A549 (cell line): ENCODE measurements at regions not wholly inside any gene's neighbourhood (a gene's known extent, or its start where the extent isn't known, plus 50 kb on each side); places are given as distances from the start of the nearest gene placed in this dataset.

Experiments
- CHD2 ChIP-seq: fragments of 150-350 bp; IDR thresholded peaks from 2 replicates; pipeline ENCODE4 v1.6.1; 2014; ENCODE audit warnings: low read length; ENCODE audit not compliant: partially characterized antibody
- KDM1A ChIP-seq: fragments of 200-600 bp; sonication (generic); IDR thresholded peaks from 2 replicates; pipeline ENCODE4 v1.6.1; 2016; ENCODE audit warnings: low read depth, mild to moderate bottlenecking
- MAFK ChIP-seq: fragments of 450-650 bp; IDR thresholded peaks from 2 replicates; pipeline ENCODE4 v1.6.1; 2014; ENCODE audit not compliant: partially characterized antibody
- MAZ ChIP-seq: fragments of 150-350 bp; IDR thresholded peaks from 2 replicates; pipeline ENCODE4 v1.6.1; 2014; ENCODE audit warnings: antibody characterized with exemption, low read depth, low read length, borderline replicate concordance
- POLR2A ChIP-seq: IDR thresholded peaks from 2 replicates; pipeline ENCODE4 v1.6.1; 2012; ENCODE audit warnings: mild to moderate bottlenecking, low read length
- POLR2AphosphoS2 ChIP-seq: conservative IDR thresholded peaks from 2 replicates; pipeline ENCODE4 v1.6.1; 2012; ENCODE audit warnings: low read length, improper control_type of control experiment, inconsistent platforms
- ZFP36 ChIP-seq: fragments of 450-650 bp; IDR thresholded peaks from 2 replicates; pipeline ENCODE4 v1.6.1; 2014; ENCODE audit warnings: borderline replicate concordance; ENCODE audit not compliant: partially characterized antibody
- TF ChIP-seq, protein P1 (sequence below): fragments of >200 bp; sonication (Bioruptor Twin); formaldehyde crosslinking; IDR thresholded peaks from 3 replicates; pipeline ENCODE4 v1.5.1; 2016
- TF ChIP-seq, protein P2 (sequence below): fragments of 200-600 bp; sonication (generic); IDR thresholded peaks from 2 replicates; pipeline ENCODE4 v1.6.1; 2016; ENCODE audit warnings: antibody characterized with exemption, mild to moderate bottlenecking, moderate library complexity
- TF ChIP-seq, protein P3 (sequence below): fragments of 450-650 bp; IDR thresholded peaks from 2 replicates; pipeline ENCODE4 v1.6.1; 2014; ENCODE audit warnings: antibody characterized with exemption
- TF ChIP-seq, protein P4 (sequence below): fragments of 150-350 bp; IDR thresholded peaks from 2 replicates; pipeline ENCODE4 v1.6.1; 2014; ENCODE audit warnings: low read depth, mild to moderate bottlenecking, low read length

DNA sequence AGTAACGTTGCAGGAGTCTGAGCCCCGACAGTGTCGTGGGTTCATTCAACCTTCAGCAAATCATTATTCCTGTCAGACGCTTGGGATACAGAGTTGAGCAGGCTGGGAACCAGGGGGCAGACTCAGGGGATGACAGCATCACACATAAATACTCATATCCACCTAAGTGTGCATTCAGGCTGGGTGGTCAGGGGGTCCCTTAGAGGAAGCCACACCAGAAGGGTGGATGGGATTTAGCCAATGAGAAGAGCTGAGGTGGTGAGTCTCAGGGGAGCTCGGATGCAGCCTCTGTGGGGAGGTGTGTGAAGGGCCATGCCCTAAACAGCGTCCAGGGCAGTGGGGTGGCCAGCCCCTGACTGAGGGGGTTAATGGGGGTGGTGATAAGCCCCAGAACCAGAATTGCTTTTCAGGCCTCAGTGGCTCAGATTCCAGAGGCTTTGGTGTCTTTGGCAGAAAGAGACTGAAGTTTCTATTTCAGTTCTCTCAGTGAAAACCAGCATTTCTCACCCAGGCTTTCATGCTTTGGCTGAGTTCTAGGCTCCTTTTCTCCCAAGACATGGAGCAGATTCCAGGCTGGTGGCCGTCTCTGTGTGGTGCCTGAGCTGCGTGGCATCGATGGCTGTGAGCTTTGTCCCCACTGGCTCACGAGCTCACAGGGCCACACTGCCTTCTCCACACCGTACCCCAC lies 83.9 kb upstream of the CLDN5 start:
- TF ChIP-seq CHD2 = no peak
- TF ChIP-seq KDM1A = no peak
- TF ChIP-seq, protein P1, sequence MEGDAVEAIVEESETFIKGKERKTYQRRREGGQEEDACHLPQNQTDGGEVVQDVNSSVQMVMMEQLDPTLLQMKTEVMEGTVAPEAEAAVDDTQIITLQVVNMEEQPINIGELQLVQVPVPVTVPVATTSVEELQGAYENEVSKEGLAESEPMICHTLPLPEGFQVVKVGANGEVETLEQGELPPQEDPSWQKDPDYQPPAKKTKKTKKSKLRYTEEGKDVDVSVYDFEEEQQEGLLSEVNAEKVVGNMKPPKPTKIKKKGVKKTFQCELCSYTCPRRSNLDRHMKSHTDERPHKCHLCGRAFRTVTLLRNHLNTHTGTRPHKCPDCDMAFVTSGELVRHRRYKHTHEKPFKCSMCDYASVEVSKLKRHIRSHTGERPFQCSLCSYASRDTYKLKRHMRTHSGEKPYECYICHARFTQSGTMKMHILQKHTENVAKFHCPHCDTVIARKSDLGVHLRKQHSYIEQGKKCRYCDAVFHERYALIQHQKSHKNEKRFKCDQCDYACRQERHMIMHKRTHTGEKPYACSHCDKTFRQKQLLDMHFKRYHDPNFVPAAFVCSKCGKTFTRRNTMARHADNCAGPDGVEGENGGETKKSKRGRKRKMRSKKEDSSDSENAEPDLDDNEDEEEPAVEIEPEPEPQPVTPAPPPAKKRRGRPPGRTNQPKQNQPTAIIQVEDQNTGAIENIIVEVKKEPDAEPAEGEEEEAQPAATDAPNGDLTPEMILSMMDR = no peak
- TF ChIP-seq, protein P2, sequence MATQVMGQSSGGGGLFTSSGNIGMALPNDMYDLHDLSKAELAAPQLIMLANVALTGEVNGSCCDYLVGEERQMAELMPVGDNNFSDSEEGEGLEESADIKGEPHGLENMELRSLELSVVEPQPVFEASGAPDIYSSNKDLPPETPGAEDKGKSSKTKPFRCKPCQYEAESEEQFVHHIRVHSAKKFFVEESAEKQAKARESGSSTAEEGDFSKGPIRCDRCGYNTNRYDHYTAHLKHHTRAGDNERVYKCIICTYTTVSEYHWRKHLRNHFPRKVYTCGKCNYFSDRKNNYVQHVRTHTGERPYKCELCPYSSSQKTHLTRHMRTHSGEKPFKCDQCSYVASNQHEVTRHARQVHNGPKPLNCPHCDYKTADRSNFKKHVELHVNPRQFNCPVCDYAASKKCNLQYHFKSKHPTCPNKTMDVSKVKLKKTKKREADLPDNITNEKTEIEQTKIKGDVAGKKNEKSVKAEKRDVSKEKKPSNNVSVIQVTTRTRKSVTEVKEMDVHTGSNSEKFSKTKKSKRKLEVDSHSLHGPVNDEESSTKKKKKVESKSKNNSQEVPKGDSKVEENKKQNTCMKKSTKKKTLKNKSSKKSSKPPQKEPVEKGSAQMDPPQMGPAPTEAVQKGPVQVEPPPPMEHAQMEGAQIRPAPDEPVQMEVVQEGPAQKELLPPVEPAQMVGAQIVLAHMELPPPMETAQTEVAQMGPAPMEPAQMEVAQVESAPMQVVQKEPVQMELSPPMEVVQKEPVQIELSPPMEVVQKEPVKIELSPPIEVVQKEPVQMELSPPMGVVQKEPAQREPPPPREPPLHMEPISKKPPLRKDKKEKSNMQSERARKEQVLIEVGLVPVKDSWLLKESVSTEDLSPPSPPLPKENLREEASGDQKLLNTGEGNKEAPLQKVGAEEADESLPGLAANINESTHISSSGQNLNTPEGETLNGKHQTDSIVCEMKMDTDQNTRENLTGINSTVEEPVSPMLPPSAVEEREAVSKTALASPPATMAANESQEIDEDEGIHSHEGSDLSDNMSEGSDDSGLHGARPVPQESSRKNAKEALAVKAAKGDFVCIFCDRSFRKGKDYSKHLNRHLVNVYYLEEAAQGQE = no peak
- TF ChIP-seq POLR2AphosphoS2 = no peak
- no peak for TF ChIP-seq MAFK
- TF ChIP-seq, protein P3, sequence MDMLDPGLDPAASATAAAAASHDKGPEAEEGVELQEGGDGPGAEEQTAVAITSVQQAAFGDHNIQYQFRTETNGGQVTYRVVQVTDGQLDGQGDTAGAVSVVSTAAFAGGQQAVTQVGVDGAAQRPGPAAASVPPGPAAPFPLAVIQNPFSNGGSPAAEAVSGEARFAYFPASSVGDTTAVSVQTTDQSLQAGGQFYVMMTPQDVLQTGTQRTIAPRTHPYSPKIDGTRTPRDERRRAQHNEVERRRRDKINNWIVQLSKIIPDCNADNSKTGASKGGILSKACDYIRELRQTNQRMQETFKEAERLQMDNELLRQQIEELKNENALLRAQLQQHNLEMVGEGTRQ = no peak
- TF ChIP-seq POLR2A = no peak
- TF ChIP-seq, protein P4, sequence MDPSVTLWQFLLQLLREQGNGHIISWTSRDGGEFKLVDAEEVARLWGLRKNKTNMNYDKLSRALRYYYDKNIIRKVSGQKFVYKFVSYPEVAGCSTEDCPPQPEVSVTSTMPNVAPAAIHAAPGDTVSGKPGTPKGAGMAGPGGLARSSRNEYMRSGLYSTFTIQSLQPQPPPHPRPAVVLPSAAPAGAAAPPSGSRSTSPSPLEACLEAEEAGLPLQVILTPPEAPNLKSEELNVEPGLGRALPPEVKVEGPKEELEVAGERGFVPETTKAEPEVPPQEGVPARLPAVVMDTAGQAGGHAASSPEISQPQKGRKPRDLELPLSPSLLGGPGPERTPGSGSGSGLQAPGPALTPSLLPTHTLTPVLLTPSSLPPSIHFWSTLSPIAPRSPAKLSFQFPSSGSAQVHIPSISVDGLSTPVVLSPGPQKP = no peak
- TF ChIP-seq ZFP36 = no peak
- no peak for TF ChIP-seq MAZ
